Upper lobe of left lung (tissue), 4 donors: ENCODE measurements at regions not wholly inside any gene's neighbourhood (a gene's known extent, or its start where the extent isn't known, plus 50 kb on each side); places are given as distances from the start of the nearest gene placed in this dataset.

ENCODE experiments used
- CTCF ChIP-seq, 6 experiments: fragments of 450-650 bp in 4 of 6; fragments of 200-600 bp in 2 of 6; sonication (generic) in 2 of 6; IDR thresholded peaks; one replicate each; pipeline ENCODE4 v1.5.1; 2016 to 2019; ENCODE audit warnings: antibody characterized with exemption in 6 of 6
- EP300 ChIP-seq, 4 donors: sonication (generic); formaldehyde crosslinking; IDR thresholded peaks; one replicate each; pipeline ENCODE4 v1.5.1; 2017; ENCODE audit warnings: antibody characterized with exemption in 4 of 4, control low read depth in 2 of 4
- POLR2A ChIP-seq, 4 donors: fragments of 450-650 bp; IDR thresholded peaks; one replicate each; pipeline ENCODE4 v1.5.1; 2016 to 2017; ENCODE audit warnings: antibody characterized with exemption in 4 of 4, mild to moderate bottlenecking in 2 of 4
- POLR2AphosphoS5 ChIP-seq, 2 donors: sonication (generic); formaldehyde crosslinking; IDR thresholded peaks; one replicate each; pipeline ENCODE4 v1.5.1; 2017; ENCODE audit warnings: antibody characterized with exemption in 2 of 2

GRCh38 chr15:62957130-62957529 is 85.4 kb upstream of the TPM1 start:
- TF ChIP-seq CTCF (IDR thresholded peaks at IDR 0.05) (no peak), POLR2AphosphoS5 (IDR thresholded peaks at IDR 0.05) (no peak), POLR2A (IDR thresholded peaks at IDR 0.05) (no peak), EP300 (IDR thresholded peaks at IDR 0.05) (no peak)
